CD4-positive, CD25-positive, alpha-beta regulatory T cell (primary cell): ENCODE measurements at regions not wholly inside any gene's neighbourhood (a gene's known extent, or its start where the extent isn't known, plus 50 kb on each side); places are given as distances from the start of the nearest gene placed in this dataset.

Source experiments
- ATAC-seq, 2 donors: fragments of 150-1000 bp; cut with Tn5 transposase; one replicate each; pipeline ENCODE4 v1.10.0; 2021; ENCODE audit warnings: low read depth in 2 of 2, moderate number of reproducible peaks in 2 of 2, moderate library complexity in 1 of 2
- DNase-seq, 3 donors: peaks; one replicate each; pipeline versions ENCODE4 v3.0.0 to v3.0.0-alpha.2; 2012 to 2022; ENCODE audit warnings: mixed read lengths in 1 of 3
- H3K27ac ChIP-seq: one replicate; pipeline ENCODE4 v1.7.0; 2013; ENCODE audit warnings: mild to moderate bottlenecking, low read length; ENCODE audit not compliant: insufficient read depth, poor library complexity, severe bottlenecking
- H3K27me3 ChIP-seq: one replicate; pipeline ENCODE4 v1.7.0; 2013; ENCODE audit warnings: low read length; ENCODE audit not compliant: control insufficient read depth, insufficient read depth
- H3K36me3 ChIP-seq: one replicate; pipeline ENCODE4 v1.7.0; 2013; ENCODE audit warnings: mild to moderate bottlenecking, low read length, moderate library complexity; ENCODE audit not compliant: control insufficient read depth, insufficient read depth
- H3K4me1 ChIP-seq: 2 replicates; pipeline ENCODE4 v1.7.0; 2013; ENCODE audit warnings: mild to moderate bottlenecking, low read length; ENCODE audit not compliant: insufficient read depth, control insufficient read depth, poor library complexity, severe bottlenecking
- H3K4me3 ChIP-seq: one replicate; pipeline ENCODE4 v1.7.0; 2013; ENCODE audit warnings: low read depth, mild to moderate bottlenecking, low read length, moderate library complexity
- H3K9me3 ChIP-seq, 2 experiments: 1 replicate in 1 of 2; 2 replicates in 1 of 2; pipeline ENCODE4 v1.7.0; 2013; ENCODE audit warnings: low read length in 2 of 2, mild to moderate bottlenecking in 1 of 2, moderate library complexity in 1 of 2; ENCODE audit not compliant: control insufficient read depth in 2 of 2
- H3K27ac Mint-ChIP-seq, 3 donors: one replicate each; pipeline ENCODE4 v1.8.0; 2020 to 2022; ENCODE audit warnings: mild to moderate bottlenecking in 3 of 3, mixed read lengths in 3 of 3, moderate library complexity in 2 of 3
- H3K27me3 Mint-ChIP-seq: one replicate; pipeline ENCODE4 v1.8.0; 2022; ENCODE audit warnings: mild to moderate bottlenecking, mixed read lengths
- H3K36me3 Mint-ChIP-seq: one replicate; pipeline ENCODE4 v1.8.0; 2020; ENCODE audit warnings: mixed read lengths
- H3K4me1 Mint-ChIP-seq, 4 donors: one replicate each; pipeline ENCODE4 v1.8.0; 2020 to 2022; ENCODE audit warnings: mixed read lengths in 4 of 4, mild to moderate bottlenecking in 1 of 4
- H3K4me3 Mint-ChIP-seq, 4 donors: one replicate each; pipeline ENCODE4 v1.8.0; 2020 to 2022; ENCODE audit warnings: mild to moderate bottlenecking in 4 of 4, mixed read lengths in 4 of 4, moderate library complexity in 3 of 4
- H3K9me3 Mint-ChIP-seq, 7 donors: one replicate each; pipeline ENCODE4 v1.8.0; 2020 to 2022; ENCODE audit warnings: mixed read lengths in 7 of 7, mild to moderate bottlenecking in 3 of 7, moderate library complexity in 2 of 7

- no peak for ATAC-seq
- H3K4me3 Mint-ChIP-seq, result no peak overlapping the region
- Histone ChIP-seq H3K4me3 (no peak overlapping the region), H3K4me1 (no peaks in the 10 kb centered on the region), H3K27ac (no peak overlapping the region), H3K27me3 (no peaks in the 10 kb centered on the region), H3K9me3 (no peaks in the 10 kb centered on the region), H3K36me3 (no peaks in the 10 kb centered on the region)
- H3K9me3 Mint-ChIP-seq, result peaks cover 0 to 10% (median 3%) of the 10 kb centered on the region in 7 donors
- H3K4me1 Mint-ChIP-seq, result no peaks in the 10 kb centered on the region
- no peak overlapping the region for H3K27ac Mint-ChIP-seq
- no peaks in the 10 kb centered on the region for H3K36me3 Mint-ChIP-seq
- no peak for DNase-seq
- H3K27me3 Mint-ChIP-seq, result no peaks in the 10 kb centered on the region
Observed at GRCh38 chr3:117674321-117674720, 964.7 kb downstream of the TUSC7 start.

GRCh38 chr3:117681619-117682018 is 972.0 kb downstream of the TUSC7 start:
- no peaks in the 10 kb centered on the region for H3K27me3 Mint-ChIP-seq
- no peaks in the 10 kb centered on the region for H3K36me3 Mint-ChIP-seq
- Histone ChIP-seq H3K27me3 (no peaks in the 10 kb centered on the region), H3K4me3 (no peak overlapping the region), H3K4me1 (no peaks in the 10 kb centered on the region), H3K36me3 (no peaks in the 10 kb centered on the region), H3K27ac (no peak overlapping the region), H3K9me3 (no peaks in the 10 kb centered on the region)
- H3K9me3 Mint-ChIP-seq, result peaks cover 0 to 6% (median 4%) of the 10 kb centered on the region in 7 donors
- no peak overlapping the region for H3K27ac Mint-ChIP-seq
- no peak overlapping the region for H3K4me3 Mint-ChIP-seq
- H3K4me1 Mint-ChIP-seq, result no peaks in the 10 kb centered on the region
- ATAC-seq, result no peak
- DNase-seq, result no peak

GRCh38 chr3:117687096-117687495 is 977.5 kb downstream of the TUSC7 start:
- Histone ChIP-seq H3K27ac (no peak overlapping the region), H3K27me3 (no peaks in the 10 kb centered on the region), H3K36me3 (no peaks in the 10 kb centered on the region), H3K9me3 (no peaks in the 10 kb centered on the region), H3K4me1 (no peaks in the 10 kb centered on the region), H3K4me3 (no peak overlapping the region)
- H3K36me3 Mint-ChIP-seq, result no peaks in the 10 kb centered on the region
- H3K4me1 Mint-ChIP-seq, result no peaks in the 10 kb centered on the region
- no peak overlapping the region for H3K27ac Mint-ChIP-seq
- H3K9me3 Mint-ChIP-seq, result peaks cover 0 to 7% (median 1%) of the 10 kb centered on the region in 7 donors
- ATAC-seq, result no peak
- no peak overlapping the region for H3K4me3 Mint-ChIP-seq
- H3K27me3 Mint-ChIP-seq, result no peaks in the 10 kb centered on the region
- DNase-seq, result no peak

- no peak for ATAC-seq
- Mint-ChIP-seq H3K4me1 (no peaks in the 10 kb centered on the region), H3K36me3 (no peaks in the 10 kb centered on the region), H3K4me3 (no peak overlapping the region), H3K27me3 (no peaks in the 10 kb centered on the region), H3K9me3 (peaks cover 0 to 9% (median 1%) of the 10 kb centered on the region in 7 donors), H3K27ac (no peak overlapping the region)
- Histone ChIP-seq H3K4me3 (no peak overlapping the region), H3K4me1 (no peaks in the 10 kb centered on the region), H3K36me3 (no peaks in the 10 kb centered on the region), H3K9me3 (no peaks in the 10 kb centered on the region), H3K27ac (no peak overlapping the region), H3K27me3 (no peaks in the 10 kb centered on the region)
- no peak for DNase-seq
Observed at GRCh38 chr3:117688583-117688982, 979.0 kb downstream of the TUSC7 start.

GRCh38 chr3:117691526-117691925 is 981.9 kb downstream of the TUSC7 start:
- H3K27ac Mint-ChIP-seq, result no peak overlapping the region
- H3K4me1 Mint-ChIP-seq, result no peaks in the 10 kb centered on the region
- H3K36me3 Mint-ChIP-seq, result no peaks in the 10 kb centered on the region
- Histone ChIP-seq H3K4me3 (no peak overlapping the region), H3K27me3 (no peaks in the 10 kb centered on the region), H3K4me1 (no peaks in the 10 kb centered on the region), H3K9me3 (no peaks in the 10 kb centered on the region), H3K27ac (no peak overlapping the region), H3K36me3 (no peaks in the 10 kb centered on the region)
- H3K9me3 Mint-ChIP-seq, result peaks cover 0 to 11% (median 8%) of the 10 kb centered on the region in 7 donors
- ATAC-seq, result no peak
- no peak overlapping the region for H3K4me3 Mint-ChIP-seq
- DNase-seq, result no peak
- H3K27me3 Mint-ChIP-seq, result no peaks in the 10 kb centered on the region

- Mint-ChIP-seq H3K4me1 (no peaks in the 10 kb centered on the region), H3K9me3 (peaks cover 0 to 12% (median 9%) of the 10 kb centered on the region in 7 donors), H3K27me3 (no peaks in the 10 kb centered on the region), H3K4me3 (no peak overlapping the region), H3K27ac (no peak overlapping the region), H3K36me3 (no peaks in the 10 kb centered on the region)
- no peak overlapping the region for H3K4me3 ChIP-seq
- no peak for ATAC-seq
- no peaks in the 10 kb centered on the region for H3K36me3 ChIP-seq
- no peaks in the 10 kb centered on the region for H3K27me3 ChIP-seq
- no peak for DNase-seq
- H3K27ac ChIP-seq, result no peak overlapping the region
- H3K9me3 ChIP-seq, result no peaks in the 10 kb centered on the region
- no peaks in the 10 kb centered on the region for H3K4me1 ChIP-seq
Observed at GRCh38 chr3:117692416-117692995, 982.9 kb downstream of the TUSC7 start.

GRCh38 chr3:117695321-117695720 is 985.7 kb downstream of the TUSC7 start:
- Histone ChIP-seq H3K27me3 (no peaks in the 10 kb centered on the region), H3K4me3 (no peak overlapping the region), H3K27ac (no peak overlapping the region), H3K9me3 (no peaks in the 10 kb centered on the region), H3K4me1 (no peaks in the 10 kb centered on the region), H3K36me3 (no peaks in the 10 kb centered on the region)
- Mint-ChIP-seq H3K27ac (no peak overlapping the region), H3K36me3 (no peaks in the 10 kb centered on the region), H3K4me3 (no peak overlapping the region), H3K27me3 (no peaks in the 10 kb centered on the region), H3K4me1 (no peaks in the 10 kb centered on the region), H3K9me3 (peaks cover 3 to 12% (median 10%) of the 10 kb centered on the region in 7 donors)
- ATAC-seq (no peak), DNase-seq (no peak)

- ATAC-seq (no peak), DNase-seq (no peak)
- Histone ChIP-seq H3K9me3 (no peaks in the 10 kb centered on the region), H3K4me3 (no peak overlapping the region), H3K36me3 (no peaks in the 10 kb centered on the region), H3K27ac (no peak overlapping the region), H3K27me3 (no peaks in the 10 kb centered on the region), H3K4me1 (no peaks in the 10 kb centered on the region)
- H3K27me3 Mint-ChIP-seq, result no peaks in the 10 kb centered on the region
- H3K4me3 Mint-ChIP-seq, result no peak overlapping the region
- H3K27ac Mint-ChIP-seq, result no peak overlapping the region
- no peaks in the 10 kb centered on the region for H3K4me1 Mint-ChIP-seq
- H3K36me3 Mint-ChIP-seq, result no peaks in the 10 kb centered on the region
- H3K9me3 Mint-ChIP-seq, result peaks cover 3 to 18% (median 10%) of the 10 kb centered on the region in 7 donors
Observed at GRCh38 chr3:117695871-117696645, 986.5 kb downstream of the TUSC7 start.
